ENCODE measurements at regions not wholly inside any gene's neighbourhood (a gene's known extent, or its start where the extent isn't known, plus 50 kb on each side); places are given as distances from the start of the nearest gene placed in this dataset.

GRCh38 chr2:16298866-16299265 is 358.5 kb downstream of the MYCN start:
- TF ChIP-seq POLR2A (IDR thresholded peaks at IDR 0.05) (no peak), CTCF (IDR thresholded peaks at IDR 0.05) (no peak)
